HL-60 (cell line): ENCODE measurements at regions not wholly inside any gene's neighbourhood (a gene's known extent, or its start where the extent isn't known, plus 50 kb on each side); places are given as distances from the start of the nearest gene placed in this dataset.

ENCODE experiments used
- DNase-seq, 2 experiments: peaks; one replicate each; pipeline ENCODE4 v3.0.0-alpha.2; 2010 to 2020; ENCODE audit warnings: low read depth in 1 of 2, low spot score in 1 of 2
- H3K27ac ChIP-seq: fragments of 250-450 bp; sonication (Bioruptor Pico); replicated peaks from 2 replicates; pipeline ENCODE4 v1.5.1; 2020; ENCODE audit warnings: mild to moderate bottlenecking, moderate library complexity
- H3K27me3 ChIP-seq: fragments of 250-450 bp; sonication (Bioruptor Pico); 2 replicates; pipeline ENCODE4 v1.5.1; 2021; ENCODE audit warnings: mild to moderate bottlenecking, moderate library complexity; ENCODE audit not compliant: insufficient read depth, poor library complexity, severe bottlenecking
- H3K4me3 ChIP-seq: replicated peaks from 2 replicates; pipeline ENCODE4 v1.5.1; 2011; ENCODE audit warnings: mild to moderate bottlenecking, control low read depth, low read length; ENCODE audit not compliant: insufficient read depth
- GABPA ChIP-seq: IDR thresholded peaks from 2 replicates; pipeline ENCODE4 v1.6.1; 2012; ENCODE audit warnings: low read depth
- POLR2AphosphoS5 ChIP-seq: IDR thresholded peaks from 2 replicates; pipeline ENCODE4 v1.6.1; 2012; ENCODE audit warnings: low read depth
- SPI1 ChIP-seq: IDR thresholded peaks from 2 replicates; pipeline ENCODE4 v1.6.1; 2012; ENCODE audit warnings: low read depth, mild to moderate bottlenecking, borderline replicate concordance
- TF ChIP-seq, protein P1 (sequence below): IDR thresholded peaks from 2 replicates; pipeline ENCODE4 v1.6.1; 2012; ENCODE audit warnings: low read depth; ENCODE audit not compliant: insufficient replicate concordance
- TF ChIP-seq, protein P2 (sequence below): IDR thresholded peaks from one replicate; pipeline ENCODE4 v1.5.1; 2011; ENCODE audit warnings: low read length, control low read depth, inconsistent platforms; ENCODE audit not compliant: insufficient read depth

DNA sequence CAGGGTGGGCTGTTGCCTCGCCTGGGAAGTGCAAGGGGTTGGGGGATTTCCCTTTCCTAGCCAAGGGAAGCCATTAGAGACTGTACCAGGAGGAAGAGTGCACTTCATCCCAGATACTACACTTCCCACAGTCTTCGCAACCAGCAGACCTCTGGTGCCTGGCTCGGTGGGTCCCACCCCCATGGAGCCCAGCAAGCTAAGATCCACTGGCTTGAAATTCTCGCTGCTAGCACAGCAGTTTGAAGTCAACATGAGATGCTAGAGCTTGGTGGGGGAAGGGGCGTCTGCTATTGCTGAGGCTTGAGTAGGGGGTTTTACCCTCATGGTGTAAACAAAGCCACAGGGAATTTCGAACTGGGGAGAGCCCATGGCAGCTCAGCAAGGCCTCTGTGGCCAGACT is 586.4 kb downstream of the HTR1A start:
- no peak for TF ChIP-seq GABPA
- TF ChIP-seq, protein P1, sequence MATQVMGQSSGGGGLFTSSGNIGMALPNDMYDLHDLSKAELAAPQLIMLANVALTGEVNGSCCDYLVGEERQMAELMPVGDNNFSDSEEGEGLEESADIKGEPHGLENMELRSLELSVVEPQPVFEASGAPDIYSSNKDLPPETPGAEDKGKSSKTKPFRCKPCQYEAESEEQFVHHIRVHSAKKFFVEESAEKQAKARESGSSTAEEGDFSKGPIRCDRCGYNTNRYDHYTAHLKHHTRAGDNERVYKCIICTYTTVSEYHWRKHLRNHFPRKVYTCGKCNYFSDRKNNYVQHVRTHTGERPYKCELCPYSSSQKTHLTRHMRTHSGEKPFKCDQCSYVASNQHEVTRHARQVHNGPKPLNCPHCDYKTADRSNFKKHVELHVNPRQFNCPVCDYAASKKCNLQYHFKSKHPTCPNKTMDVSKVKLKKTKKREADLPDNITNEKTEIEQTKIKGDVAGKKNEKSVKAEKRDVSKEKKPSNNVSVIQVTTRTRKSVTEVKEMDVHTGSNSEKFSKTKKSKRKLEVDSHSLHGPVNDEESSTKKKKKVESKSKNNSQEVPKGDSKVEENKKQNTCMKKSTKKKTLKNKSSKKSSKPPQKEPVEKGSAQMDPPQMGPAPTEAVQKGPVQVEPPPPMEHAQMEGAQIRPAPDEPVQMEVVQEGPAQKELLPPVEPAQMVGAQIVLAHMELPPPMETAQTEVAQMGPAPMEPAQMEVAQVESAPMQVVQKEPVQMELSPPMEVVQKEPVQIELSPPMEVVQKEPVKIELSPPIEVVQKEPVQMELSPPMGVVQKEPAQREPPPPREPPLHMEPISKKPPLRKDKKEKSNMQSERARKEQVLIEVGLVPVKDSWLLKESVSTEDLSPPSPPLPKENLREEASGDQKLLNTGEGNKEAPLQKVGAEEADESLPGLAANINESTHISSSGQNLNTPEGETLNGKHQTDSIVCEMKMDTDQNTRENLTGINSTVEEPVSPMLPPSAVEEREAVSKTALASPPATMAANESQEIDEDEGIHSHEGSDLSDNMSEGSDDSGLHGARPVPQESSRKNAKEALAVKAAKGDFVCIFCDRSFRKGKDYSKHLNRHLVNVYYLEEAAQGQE, result no peak
- no peak for TF ChIP-seq SPI1
- no peak for TF ChIP-seq POLR2AphosphoS5
- TF ChIP-seq, protein P2, sequence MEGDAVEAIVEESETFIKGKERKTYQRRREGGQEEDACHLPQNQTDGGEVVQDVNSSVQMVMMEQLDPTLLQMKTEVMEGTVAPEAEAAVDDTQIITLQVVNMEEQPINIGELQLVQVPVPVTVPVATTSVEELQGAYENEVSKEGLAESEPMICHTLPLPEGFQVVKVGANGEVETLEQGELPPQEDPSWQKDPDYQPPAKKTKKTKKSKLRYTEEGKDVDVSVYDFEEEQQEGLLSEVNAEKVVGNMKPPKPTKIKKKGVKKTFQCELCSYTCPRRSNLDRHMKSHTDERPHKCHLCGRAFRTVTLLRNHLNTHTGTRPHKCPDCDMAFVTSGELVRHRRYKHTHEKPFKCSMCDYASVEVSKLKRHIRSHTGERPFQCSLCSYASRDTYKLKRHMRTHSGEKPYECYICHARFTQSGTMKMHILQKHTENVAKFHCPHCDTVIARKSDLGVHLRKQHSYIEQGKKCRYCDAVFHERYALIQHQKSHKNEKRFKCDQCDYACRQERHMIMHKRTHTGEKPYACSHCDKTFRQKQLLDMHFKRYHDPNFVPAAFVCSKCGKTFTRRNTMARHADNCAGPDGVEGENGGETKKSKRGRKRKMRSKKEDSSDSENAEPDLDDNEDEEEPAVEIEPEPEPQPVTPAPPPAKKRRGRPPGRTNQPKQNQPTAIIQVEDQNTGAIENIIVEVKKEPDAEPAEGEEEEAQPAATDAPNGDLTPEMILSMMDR, result no peak
- DNase-seq, result no peak
- Histone ChIP-seq H3K27ac (no peak overlapping the region), H3K4me3 (no peak overlapping the region), H3K27me3 (no peaks in the 10 kb centered on the region)

DNA sequence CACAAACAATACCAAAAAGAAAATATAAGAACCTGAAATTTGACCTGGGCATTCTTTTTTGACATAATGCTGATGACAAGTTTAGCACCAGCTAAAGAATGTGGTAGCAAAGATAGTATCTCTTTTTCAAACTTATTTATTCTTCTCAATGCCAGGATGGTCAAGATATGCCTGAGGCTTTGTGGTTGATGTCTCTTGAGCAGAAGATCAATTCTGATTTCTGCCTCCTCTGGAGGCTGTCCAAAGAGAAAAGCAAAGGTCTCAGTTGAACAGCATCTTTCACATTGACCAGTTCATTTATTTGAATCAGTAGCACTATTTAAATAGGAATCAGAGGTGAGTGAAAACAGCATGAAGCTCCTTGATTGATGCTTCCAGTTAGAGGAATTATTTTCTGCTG is 588.2 kb downstream of the HTR1A start:
- no peak overlapping the region for H3K27ac ChIP-seq
- no peaks in the 10 kb centered on the region for H3K27me3 ChIP-seq
- H3K4me3 ChIP-seq, result no peak overlapping the region
- no peak for DNase-seq
- no peak for TF ChIP-seq SPI1
- TF ChIP-seq GABPA, result no peak
- TF ChIP-seq, protein P2, result no peak

DNA sequence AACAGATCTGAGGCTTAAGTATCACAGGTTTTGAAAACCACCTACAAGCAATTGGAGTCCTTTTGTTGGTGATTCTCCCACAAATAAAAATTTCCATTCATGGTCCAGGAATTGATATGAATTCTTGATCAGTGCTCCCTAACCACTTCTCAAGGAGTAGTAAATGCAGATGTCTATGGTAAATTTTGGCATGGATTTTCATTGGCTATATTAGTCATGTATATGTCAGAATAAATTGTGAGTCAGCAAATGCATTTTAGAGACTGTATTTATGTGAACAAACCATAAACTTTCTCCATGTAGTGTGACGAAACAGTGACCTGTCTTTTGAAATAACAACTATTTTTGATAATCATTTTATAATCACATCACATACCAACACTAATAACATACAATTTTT is 611.1 kb downstream of the HTR1A start:
- Histone ChIP-seq H3K4me3 (no peak overlapping the region), H3K27me3 (no peaks in the 10 kb centered on the region), H3K27ac (no peak overlapping the region)
- no peak for DNase-seq
- TF ChIP-seq, protein P2, result no peak
- TF ChIP-seq, protein P1, result no peak
- TF ChIP-seq SPI1 (no peak), POLR2AphosphoS5 (no peak), GABPA (no peak)

DNA sequence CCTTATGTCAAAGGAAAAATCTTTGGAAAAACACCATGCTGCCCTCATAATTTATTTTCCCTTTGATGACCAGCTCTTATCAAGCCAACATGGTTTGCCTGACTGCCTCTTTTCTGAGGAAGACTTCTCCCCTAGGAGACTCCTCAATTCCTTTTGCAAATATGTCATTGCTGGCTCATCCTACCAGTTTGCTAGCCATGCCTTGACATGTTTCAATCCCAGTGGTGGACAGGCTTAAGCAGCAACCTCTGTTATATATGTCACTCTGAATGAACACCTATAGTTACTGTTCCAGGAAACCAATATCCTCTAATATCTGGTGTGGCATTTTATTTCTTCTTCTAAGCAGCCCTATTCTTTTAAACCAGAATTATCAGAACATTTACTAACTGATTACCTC is 615.8 kb downstream of the HTR1A start:
- DNase-seq, result no peak
- TF ChIP-seq, protein P1, result no peak
- TF ChIP-seq POLR2AphosphoS5 (no peak), SPI1 (no peak)
- TF ChIP-seq, protein P2, result no peak
- no peak overlapping the region for H3K4me3 ChIP-seq
- no peak overlapping the region for H3K27ac ChIP-seq
- no peaks in the 10 kb centered on the region for H3K27me3 ChIP-seq
